ENCODE measurements at regions not wholly inside any gene's neighbourhood (a gene's known extent, or its start where the extent isn't known, plus 50 kb on each side); places are given as distances from the start of the nearest gene placed in this dataset.

DNA sequence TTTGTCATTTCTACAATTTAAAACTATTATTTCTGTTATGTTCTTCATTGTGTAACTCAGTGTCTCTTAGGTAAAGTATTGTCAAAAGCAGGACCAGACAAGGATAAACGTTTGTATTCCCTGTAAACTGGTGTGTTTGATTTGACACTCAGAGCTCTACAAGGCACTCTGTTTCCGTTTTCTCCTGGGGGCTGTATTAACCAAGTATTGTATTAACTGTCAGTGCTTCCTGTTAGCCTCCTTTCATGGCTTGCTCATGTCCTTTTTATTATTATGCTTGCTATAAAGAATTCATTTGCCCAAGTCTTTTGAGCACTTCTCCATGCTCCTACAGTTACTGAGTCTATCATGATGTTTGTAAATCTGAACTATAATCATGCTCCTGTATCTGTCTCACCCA, 323.7 kb downstream of the LPIN1 start:
- H3K9me3 ChIP-seq (ENCODE audit: insufficient read depth, low read depth) = no peaks in the 10 kb centered on the region
- no TSS peak for BruUV-seq (replicated peaks)

GRCh38 chr2:12070581-12070980, 324.1 kb downstream of the LPIN1 start:
- no TSS peak for BruUV-seq (replicated peaks)

More for the DNA sequence above, 323.7 kb downstream of the LPIN1 start:
- Histone ChIP-seq H3F3A (ENCODE audit: insufficient read depth, low read depth) (no peaks in the 10 kb centered on the region), H2AFZ (no peak overlapping the region), H3K27ac (no peak overlapping the region), H3K79me2 (ENCODE audit: low read depth) (no peaks in the 10 kb centered on the region), H3K27me3 (ENCODE audit: insufficient read depth, low read depth) (no peaks in the 10 kb centered on the region), H3K4me2 (no peak overlapping the region), H3K4me3 (no peak overlapping the region), H3K4me1 (replicated peaks; ENCODE audit: insufficient read depth) (no peaks in the 10 kb centered on the region), H3K36me3 (ENCODE audit: low read depth) (no peaks in the 10 kb centered on the region), H4K20me1 (ENCODE audit: insufficient read depth) (no peaks in the 10 kb centered on the region), H3K9me2 (ENCODE audit: insufficient read depth) (0 out of 2 replicates have a peak, but pooled peaks cover 4% of the 10 kb centered on the region)
- no peak for DNase-seq
- TF ChIP-seq, protein P1, sequence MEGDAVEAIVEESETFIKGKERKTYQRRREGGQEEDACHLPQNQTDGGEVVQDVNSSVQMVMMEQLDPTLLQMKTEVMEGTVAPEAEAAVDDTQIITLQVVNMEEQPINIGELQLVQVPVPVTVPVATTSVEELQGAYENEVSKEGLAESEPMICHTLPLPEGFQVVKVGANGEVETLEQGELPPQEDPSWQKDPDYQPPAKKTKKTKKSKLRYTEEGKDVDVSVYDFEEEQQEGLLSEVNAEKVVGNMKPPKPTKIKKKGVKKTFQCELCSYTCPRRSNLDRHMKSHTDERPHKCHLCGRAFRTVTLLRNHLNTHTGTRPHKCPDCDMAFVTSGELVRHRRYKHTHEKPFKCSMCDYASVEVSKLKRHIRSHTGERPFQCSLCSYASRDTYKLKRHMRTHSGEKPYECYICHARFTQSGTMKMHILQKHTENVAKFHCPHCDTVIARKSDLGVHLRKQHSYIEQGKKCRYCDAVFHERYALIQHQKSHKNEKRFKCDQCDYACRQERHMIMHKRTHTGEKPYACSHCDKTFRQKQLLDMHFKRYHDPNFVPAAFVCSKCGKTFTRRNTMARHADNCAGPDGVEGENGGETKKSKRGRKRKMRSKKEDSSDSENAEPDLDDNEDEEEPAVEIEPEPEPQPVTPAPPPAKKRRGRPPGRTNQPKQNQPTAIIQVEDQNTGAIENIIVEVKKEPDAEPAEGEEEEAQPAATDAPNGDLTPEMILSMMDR (conservative IDR thresholded peaks at IDR 0.05) = no peak
- TF ChIP-seq EZH2 (IDR thresholded peaks at IDR 0.05; ENCODE audit: low read depth) = no peak
- intact Hi-C loops (cut with micrococcal nuclease; ENCODE audit: unreplicated experiment) = no loop called here
- CTCF ChIA-PET = no interaction called here
- POLR2A ChIA-PET (ENCODE audit: unreplicated experiment) = no interaction called here

GRCh38 chr2:12071318-12071717, 324.9 kb downstream of the LPIN1 start:
- Histone ChIP-seq H3K36me3 (ENCODE audit: low read depth) (no peaks in the 10 kb centered on the region), H3K9me3 (ENCODE audit: insufficient read depth, low read depth) (no peaks in the 10 kb centered on the region), H4K20me1 (ENCODE audit: insufficient read depth) (no peaks in the 10 kb centered on the region), H3K79me2 (ENCODE audit: low read depth) (no peaks in the 10 kb centered on the region), H3K9me2 (ENCODE audit: insufficient read depth) (0 out of 2 replicates have a peak, but pooled peaks cover 4% of the 10 kb centered on the region), H3K27me3 (ENCODE audit: insufficient read depth, low read depth) (no peaks in the 10 kb centered on the region), H3K4me1 (replicated peaks; ENCODE audit: insufficient read depth) (no peaks in the 10 kb centered on the region), H3K4me3 (no peak overlapping the region), H3K27ac (no peak overlapping the region), H2AFZ (no peak overlapping the region), H3K4me2 (no peak overlapping the region), H3F3A (ENCODE audit: insufficient read depth, low read depth) (no peaks in the 10 kb centered on the region)
- no TSS peak for BruUV-seq (replicated peaks)
- no peak for DNase-seq
- CTCF ChIA-PET = no interaction called here
- intact Hi-C loops (cut with micrococcal nuclease; ENCODE audit: unreplicated experiment) = no loop called here
- POLR2A ChIA-PET (ENCODE audit: unreplicated experiment) = no interaction called here
- no peak for TF ChIP-seq EZH2 (IDR thresholded peaks at IDR 0.05; ENCODE audit: low read depth)
- TF ChIP-seq, protein P1 (conservative IDR thresholded peaks at IDR 0.05) = no peak

More at GRCh38 chr2:12070581-12070980, 324.1 kb downstream of the LPIN1 start:
- no peak overlapping the region for H3K27ac ChIP-seq
- no peak overlapping the region for H3K4me2 ChIP-seq
- H3K9me2 ChIP-seq (ENCODE audit: insufficient read depth) = 0 out of 2 replicates have a peak, but pooled peaks cover 4% of the 10 kb centered on the region
- TF ChIP-seq, protein P1 (conservative IDR thresholded peaks at IDR 0.05) = no peak
- TF ChIP-seq EZH2 (IDR thresholded peaks at IDR 0.05; ENCODE audit: low read depth) = no peak
- DNase-seq = no peak
- no peaks in the 10 kb centered on the region for H3F3A ChIP-seq (ENCODE audit: insufficient read depth, low read depth)
- CTCF ChIA-PET = no interaction called here
- no peaks in the 10 kb centered on the region for H3K4me1 ChIP-seq (replicated peaks; ENCODE audit: insufficient read depth)
- POLR2A ChIA-PET (ENCODE audit: unreplicated experiment) = no interaction called here
- no peaks in the 10 kb centered on the region for H3K9me3 ChIP-seq (ENCODE audit: insufficient read depth, low read depth)
- intact Hi-C loops (cut with micrococcal nuclease; ENCODE audit: unreplicated experiment) = no loop called here
- H3K36me3 ChIP-seq (ENCODE audit: low read depth) = no peaks in the 10 kb centered on the region
- H3K4me3 ChIP-seq = no peak overlapping the region
- no peaks in the 10 kb centered on the region for H3K79me2 ChIP-seq (ENCODE audit: low read depth)
- H4K20me1 ChIP-seq (ENCODE audit: insufficient read depth) = no peaks in the 10 kb centered on the region
- no peak overlapping the region for H2AFZ ChIP-seq
- H3K27me3 ChIP-seq (ENCODE audit: insufficient read depth, low read depth) = no peaks in the 10 kb centered on the region
